NCI-H748 treated with DMSO at 0.1 percent for 48 hours (cell line): ENCODE measurements at regions not wholly inside any gene's neighbourhood (a gene's known extent, or its start where the extent isn't known, plus 50 kb on each side); places are given as distances from the start of the nearest gene placed in this dataset.
"Not testable (repeated sequence)": the region's sequence is repeated elsewhere in the genome, so short reads cannot be mapped to it uniquely, and the experiment has no call there.

Experiments
- DNase-seq: peaks from one replicate; lab custom pipeline; 2025; lab: John Stamatoyannopoulos, UW

- no peak for DNase-seq
Measured at GRCh38 chr10:36048236-36048635, 406.1 kb upstream of the FZD8 start.

- DNase-seq: no peak
Measured at GRCh38 chr10:36042135-36042534, 400.0 kb upstream of the FZD8 start.

GRCh38 chr10:36038316-36038955 is 396.3 kb upstream of the FZD8 start:
- no peak for DNase-seq

- DNase-seq: no peak
Measured at GRCh38 chr10:36036137-36036536, 394.0 kb upstream of the FZD8 start.

GRCh38 chr10:36033808-36034207 is 391.7 kb upstream of the FZD8 start:
- DNase-seq: no peak

- DNase-seq: no peak
Measured at GRCh38 chr10:36030516-36030915, 388.4 kb upstream of the FZD8 start.

- DNase-seq: no peak
Measured at GRCh38 chr10:36026656-36027390, 384.7 kb upstream of the FZD8 start.

- DNase-seq: no peak
Measured at GRCh38 chr10:36026081-36026480, 384.0 kb upstream of the FZD8 start.

- no peak for DNase-seq
Measured at GRCh38 chr10:36023939-36024338, 381.8 kb upstream of the FZD8 start.

GRCh38 chr10:36021096-36021495 is 379.0 kb upstream of the FZD8 start:
- DNase-seq: no peak

GRCh38 chr10:36019749-36020148 is 377.7 kb upstream of the FZD8 start:
- DNase-seq: no peak

- DNase-seq: no peak
Measured at GRCh38 chr10:36018996-36019395, 376.9 kb upstream of the FZD8 start.

- DNase-seq: no peak
Measured at GRCh38 chr10:36017137-36017536, 375.0 kb upstream of the FZD8 start.

- no peak for DNase-seq
Measured at GRCh38 chr10:36007369-36007768, 365.3 kb upstream of the FZD8 start.

- DNase-seq: no peak
Measured at GRCh38 chr10:36003688-36004087, 361.6 kb upstream of the FZD8 start.

- DNase-seq: no peak
Measured at GRCh38 chr10:36003031-36003600, 361.0 kb upstream of the FZD8 start.

- DNase-seq: no peak
Measured at GRCh38 chr10:36002445-36002844, 360.3 kb upstream of the FZD8 start.

- DNase-seq: not testable (repeated sequence)
Measured at GRCh38 chr10:36000754-36001153, 358.7 kb upstream of the FZD8 start.

GRCh38 chr10:35998026-35998425 is 355.9 kb upstream of the FZD8 start:
- no peak for DNase-seq

GRCh38 chr10:35995485-35995884 is 353.4 kb upstream of the FZD8 start:
- no peak for DNase-seq

- DNase-seq: no peak
Measured at GRCh38 chr10:35993591-35994515, 351.8 kb upstream of the FZD8 start.

GRCh38 chr10:35992107-35992506 is 350.0 kb upstream of the FZD8 start:
- DNase-seq: no peak
